H1 (cell line): ENCODE measurements at regions not wholly inside any gene's neighbourhood (a gene's known extent, or its start where the extent isn't known, plus 50 kb on each side); places are given as distances from the start of the nearest gene placed in this dataset.

ENCODE experiments used
- HDAC6 ChIP-seq: IDR thresholded peaks from one replicate; pipeline ENCODE4 v1.7.1; 2012; ENCODE audit warnings: low read depth, mild to moderate bottlenecking, inconsistent platforms, low read length, moderate library complexity
- JUND ChIP-seq: IDR thresholded peaks from 2 replicates; pipeline ENCODE4 v1.6.1; 2011; ENCODE audit warnings: mild to moderate bottlenecking, improper control_type of control experiment, low read length
- POLR2A ChIP-seq, 2 experiments: IDR thresholded peaks; 1 replicate in 1 of 2; 2 replicates in 1 of 2; pipeline ENCODE4 v1.6.1; 2011; ENCODE audit warnings: low read depth in 2 of 2, low read length in 2 of 2, mild to moderate bottlenecking in 2 of 2; ENCODE audit errors: control extremely low read depth in 1 of 2
- SAP30 ChIP-seq: fragments of 300-600 bp; sonication (generic); IDR thresholded peaks from 2 replicates; pipeline ENCODE4 v1.7.1; 2012; ENCODE audit warnings: low read length, moderate library complexity, mild to moderate bottlenecking, inconsistent platforms; ENCODE audit not compliant: insufficient read depth, insufficient replicate concordance
- SIN3A ChIP-seq, 2 experiments: IDR thresholded peaks in 1 of 2; conservative IDR thresholded peaks in 1 of 2; 2 replicates each; pipeline ENCODE4 v1.6.1; 2011 to 2012; ENCODE audit warnings: low read length in 2 of 2, improper control_type of control experiment in 1 of 2, low read depth in 1 of 2, mild to moderate bottlenecking in 1 of 2
- SP1 ChIP-seq: IDR thresholded peaks from 2 replicates; pipeline ENCODE4 v1.6.1; 2011; ENCODE audit warnings: low read depth, low read length
- YY1 ChIP-seq: IDR thresholded peaks from 2 replicates; pipeline ENCODE4 v1.6.1; 2011; ENCODE audit warnings: low read depth, mild to moderate bottlenecking, low read length
- ZNF274 ChIP-seq: IDR thresholded peaks from 2 replicates; pipeline ENCODE4 v1.7.0; 2012; ENCODE audit warnings: low read length, borderline replicate concordance; ENCODE audit errors: extremely low read depth

DNA sequence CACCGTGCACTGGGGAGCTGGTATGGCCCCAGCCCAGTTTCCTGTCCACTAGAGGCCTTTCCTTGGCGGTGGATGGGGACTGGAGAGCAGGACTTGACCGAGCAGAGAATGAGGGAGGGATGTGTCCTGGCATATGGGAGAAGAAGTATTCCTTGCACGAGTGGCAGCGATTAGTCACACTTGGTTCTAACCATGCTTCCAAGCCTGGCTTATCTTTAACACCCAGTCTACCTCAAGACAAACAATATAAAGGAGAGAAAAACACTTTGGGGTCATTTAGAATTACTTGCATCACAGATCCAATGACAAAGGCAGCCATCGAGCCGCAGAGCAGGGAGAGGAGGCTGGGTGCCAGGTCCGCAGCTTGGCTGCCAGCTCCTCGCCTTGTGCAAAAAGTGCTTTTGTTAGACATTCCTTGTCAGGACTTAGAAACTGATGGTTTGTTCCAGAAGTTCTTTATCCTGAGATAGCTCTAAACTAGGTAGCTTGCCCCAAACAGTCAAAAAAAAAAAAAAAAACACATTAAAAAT, 214.9 kb upstream of the GMDS start (continued):
- TF ChIP-seq SAP30 (no peak), JUND (no peak), SP1 (no peak), SIN3A (conservative IDR thresholded peaks at IDR 0.05 in 1 of 2, IDR thresholded peaks at IDR 0.05 in 1 of 2; ENCODE audit: low read depth in 1 of 2, low read length in 2 of 2) (no peak), YY1 (no peak), ZNF274 (no peak), HDAC6 (no peak), POLR2A (IDR thresholded peaks at IDR 0.05; ENCODE audit: control extremely low read depth in 1 of 2, low read depth in 2 of 2, low read length in 2 of 2) (no peak)
